ENCODE measurements at regions not wholly inside any gene's neighbourhood (a gene's known extent, or its start where the extent isn't known, plus 50 kb on each side); places are given as distances from the start of the nearest gene placed in this dataset.

DNA sequence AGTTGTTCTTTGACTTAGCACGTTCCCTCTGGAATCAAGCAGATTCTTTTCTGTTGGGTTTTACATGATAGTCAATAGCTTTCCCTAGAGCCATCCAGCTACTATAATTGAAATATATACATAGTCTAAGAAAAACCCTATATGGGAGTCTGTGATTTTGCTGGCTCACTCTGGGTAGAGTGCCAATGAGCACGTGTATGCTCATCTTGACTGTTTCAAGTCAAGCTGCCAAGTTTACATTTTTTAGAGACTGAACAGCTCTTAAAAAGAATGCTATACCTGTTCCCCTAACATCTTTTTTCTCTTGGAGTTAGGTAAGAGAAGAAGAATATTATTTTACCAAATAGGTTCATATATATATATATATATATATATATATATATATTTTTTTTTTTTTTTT lies 182.8 kb upstream of the NRIP1 start:
- DNase-seq, result no peak

GRCh38 chr21:15249285-15249993 lies 184.6 kb upstream of the NRIP1 start:
- DNase-seq, result no peak

- DNase-seq, result no peak
These were observed 185.6 kb upstream of the NRIP1 start for GRCh38 chr21:15250384-15250783.

- no peak for DNase-seq
These were observed 187.6 kb upstream of the NRIP1 start for GRCh38 chr21:15252431-15252830.

DNA sequence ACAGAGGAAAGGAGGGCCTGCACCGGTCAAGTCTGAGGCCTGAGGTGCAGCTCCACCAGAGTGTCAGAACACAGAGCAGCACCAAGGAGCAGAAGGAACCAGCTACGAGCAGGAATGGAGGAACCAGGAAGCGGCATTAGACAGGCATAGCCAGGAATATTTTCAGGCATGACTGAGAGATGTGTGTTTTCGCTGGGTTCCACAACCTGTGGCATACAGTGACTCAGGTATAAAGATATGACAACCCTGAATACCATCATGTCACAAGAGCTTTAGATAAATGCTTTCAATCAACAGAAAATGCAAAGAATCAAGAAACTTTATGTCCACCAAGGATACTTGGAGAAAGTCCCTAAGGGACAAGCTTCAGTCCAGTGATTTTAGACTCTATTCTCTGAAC lies 189.3 kb upstream of the NRIP1 start:
- DNase-seq, result no peak

DNA sequence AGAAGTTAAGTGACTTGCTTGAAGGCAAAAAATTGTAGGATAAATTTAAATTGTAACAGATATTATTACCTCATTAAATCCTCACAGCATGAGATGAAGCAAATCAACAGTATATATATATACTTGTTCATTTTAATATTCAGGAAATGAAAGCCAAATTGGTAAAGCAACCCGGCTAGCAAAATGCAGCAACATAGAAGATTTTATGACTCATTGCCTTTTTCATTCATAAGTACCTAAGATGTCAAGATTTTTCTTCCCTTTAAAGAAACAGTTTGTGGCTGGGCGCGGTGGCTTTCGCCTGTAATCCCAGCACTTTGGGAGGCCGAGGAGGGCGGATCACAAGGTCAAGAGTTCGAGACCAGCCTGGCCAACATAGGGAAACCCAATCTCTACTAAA lies 190.5 kb upstream of the NRIP1 start:
- DNase-seq, result no peak

- DNase-seq, result no peak
These were observed 191.0 kb upstream of the NRIP1 start for GRCh38 chr21:15255763-15256162.

DNA sequence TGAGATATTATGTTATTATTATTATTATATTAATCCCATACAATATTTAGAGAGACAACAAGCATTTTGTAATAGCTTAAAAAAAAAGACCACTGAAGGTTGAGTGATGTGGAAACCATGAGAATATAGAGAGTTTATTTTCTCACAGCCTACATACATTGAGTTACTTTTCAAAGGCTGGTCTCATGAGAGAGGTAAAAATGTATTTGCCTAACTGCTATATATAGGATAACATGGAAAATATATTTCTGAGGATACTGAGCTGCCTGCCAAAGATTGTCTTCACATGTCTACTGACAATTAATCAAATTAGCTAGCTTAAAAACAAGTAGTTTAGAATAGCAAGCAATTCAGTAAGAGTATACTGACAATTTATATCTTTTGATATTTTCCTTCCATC lies 192.2 kb upstream of the NRIP1 start:
- DNase-seq, result no peak

- DNase-seq, result no peak
These were observed 192.8 kb upstream of the NRIP1 start for GRCh38 chr21:15257646-15258045.

DNA sequence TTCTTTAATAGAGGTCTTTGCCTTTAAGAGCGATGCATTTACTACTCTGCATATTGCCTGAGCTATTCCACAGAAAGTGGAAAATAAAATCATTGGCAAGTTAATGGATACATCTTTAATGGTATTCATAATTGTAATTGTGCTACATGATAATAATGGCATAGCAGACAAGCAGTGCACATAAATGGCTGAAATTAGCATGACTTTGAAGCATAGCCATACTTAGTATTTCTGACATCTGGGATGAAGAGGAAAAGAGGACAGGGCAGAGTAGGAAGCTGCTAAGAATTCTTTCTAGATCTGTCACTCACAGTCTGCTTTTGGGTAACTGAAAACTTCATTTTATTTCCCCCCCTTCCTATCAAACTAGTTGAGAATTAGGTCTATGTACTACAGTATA lies 195.0 kb upstream of the NRIP1 start:
- DNase-seq, result no peak

DNA sequence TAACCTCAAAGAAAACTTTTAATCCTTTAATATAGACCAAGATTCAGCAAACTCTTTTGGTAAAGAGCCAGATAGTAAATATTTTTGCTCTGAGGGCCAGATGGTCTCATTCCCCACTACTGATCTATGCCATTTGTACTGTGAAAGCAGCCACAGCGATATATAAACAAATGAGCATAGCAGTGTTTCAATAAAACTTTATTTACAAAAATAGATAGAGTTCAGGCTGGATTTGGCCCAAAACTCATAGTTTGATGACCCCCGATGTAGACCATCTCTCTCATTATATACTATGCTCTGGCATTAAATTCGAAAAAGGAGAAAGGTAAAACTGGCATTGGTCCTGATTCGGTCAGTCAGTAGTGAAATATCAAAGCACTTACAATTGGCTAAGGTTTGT lies 195.8 kb upstream of the NRIP1 start:
- no peak for DNase-seq

DNA sequence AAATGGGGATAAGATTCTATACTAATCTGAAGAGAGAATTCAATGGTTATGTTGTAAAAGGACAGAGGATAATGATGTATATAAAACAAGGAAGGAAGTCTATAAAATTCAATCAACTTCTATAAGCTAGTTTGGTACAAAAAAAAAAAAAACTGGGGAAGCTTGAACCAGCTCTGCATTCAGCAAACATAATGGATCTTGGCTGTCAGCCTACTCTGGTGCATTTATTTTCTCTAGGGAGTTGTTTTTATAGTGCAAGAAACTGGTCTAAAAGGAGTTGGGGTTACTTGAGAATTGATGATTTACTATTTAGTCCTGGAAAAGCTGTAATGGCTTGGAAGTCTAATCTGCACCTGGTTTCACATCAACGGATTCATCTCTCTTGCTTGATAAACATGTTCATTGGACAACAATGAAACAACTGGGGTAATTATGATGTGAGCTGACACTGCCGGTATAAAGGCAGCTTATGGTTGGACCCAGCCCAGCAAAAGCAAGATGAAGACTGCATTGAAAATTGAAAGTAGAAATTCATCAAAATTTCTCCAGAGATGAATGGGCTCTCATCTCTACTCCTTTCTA lies 199.4 kb upstream of the NRIP1 start:
- no peak for DNase-seq

GRCh38 chr21:15272171-15272570 lies 207.4 kb upstream of the NRIP1 start:
- no peak for DNase-seq

- no peak for DNase-seq
These were observed 207.8 kb upstream of the NRIP1 start for GRCh38 chr21:15272591-15272990.

DNA sequence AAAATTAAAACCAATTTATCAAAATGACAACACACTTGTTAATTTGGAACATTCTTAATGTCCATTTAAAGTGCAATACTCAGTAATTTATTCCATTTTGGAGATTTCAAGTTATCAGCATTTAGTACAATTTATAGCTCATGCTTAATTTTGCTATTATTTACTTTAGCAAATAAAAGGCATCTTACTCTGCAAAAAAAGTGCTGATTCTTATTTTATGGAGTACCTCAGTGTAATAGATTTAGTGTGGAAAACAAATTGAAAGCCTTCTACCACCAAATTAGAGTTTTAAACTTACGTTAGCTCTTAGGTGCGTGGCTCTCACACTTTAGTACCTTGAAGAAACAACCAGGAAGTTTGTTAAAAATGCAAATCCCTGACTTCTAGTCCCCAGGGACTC lies 208.4 kb upstream of the NRIP1 start:
- DNase-seq, result no peak

GRCh38 chr21:15274701-15275485 lies 210.1 kb upstream of the NRIP1 start:
- no peak for DNase-seq

- no peak for DNase-seq
These were observed 210.9 kb upstream of the NRIP1 start for GRCh38 chr21:15275615-15276235.

DNA sequence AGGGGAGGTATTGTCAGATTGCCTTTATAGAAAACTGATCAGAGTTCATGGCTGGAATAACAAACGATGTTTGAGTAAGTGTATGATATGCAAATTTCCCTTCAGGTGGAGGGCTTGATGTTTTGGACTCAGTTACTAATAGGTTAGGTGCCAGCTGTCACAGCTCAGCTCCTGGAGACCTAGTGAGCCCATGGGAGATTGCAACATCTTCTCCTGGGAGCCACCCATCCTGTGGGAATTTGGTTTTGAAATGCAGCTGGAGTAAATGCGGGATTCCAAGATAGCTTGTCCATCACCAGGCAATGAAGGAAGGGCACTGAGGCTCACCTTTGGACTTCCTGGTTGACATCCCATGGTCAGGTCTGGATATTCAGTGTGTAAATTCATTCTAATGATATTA lies 211.4 kb upstream of the NRIP1 start:
- DNase-seq, result no peak

DNA sequence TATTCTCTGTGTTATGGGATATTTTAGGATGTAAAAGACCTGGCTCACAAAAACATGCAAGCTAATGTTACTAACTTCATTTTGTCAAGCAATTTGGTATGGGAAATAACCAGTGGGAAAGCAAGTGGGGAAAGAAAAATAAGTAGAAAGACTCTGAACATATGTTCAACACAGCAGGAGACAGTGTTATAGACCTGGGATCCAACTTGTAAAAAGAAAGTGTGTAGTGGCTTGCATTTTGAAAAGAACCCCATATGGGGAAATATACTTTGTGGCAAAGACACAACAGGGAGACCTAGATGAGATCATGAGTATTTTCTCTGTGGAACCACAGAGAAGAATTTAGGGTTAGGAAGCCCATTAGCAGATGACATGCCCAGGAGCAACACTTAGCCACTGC lies 212.7 kb upstream of the NRIP1 start:
- DNase-seq, result no peak

DNA sequence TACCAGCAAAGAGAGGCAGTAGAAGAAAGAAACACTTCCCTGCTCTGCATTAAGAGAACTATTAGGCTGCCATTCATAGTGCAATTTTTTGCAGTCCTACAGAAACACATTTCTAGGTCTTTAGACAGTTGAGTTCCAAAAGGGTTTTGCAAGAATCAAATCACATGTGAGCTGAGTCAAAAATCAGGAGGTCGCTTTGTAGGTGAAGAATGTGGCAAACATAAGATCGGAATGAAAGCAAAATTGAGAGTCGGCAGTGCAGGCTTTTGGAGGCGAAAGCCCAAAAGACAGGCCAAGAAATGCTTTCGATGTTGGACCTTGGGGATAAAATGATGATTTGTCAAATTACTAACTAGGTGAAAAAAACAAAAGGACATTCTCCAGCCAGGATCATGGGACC lies 213.5 kb upstream of the NRIP1 start:
- no peak for DNase-seq

GRCh38 chr21:15278851-15279250 lies 214.1 kb upstream of the NRIP1 start:
- no peak for DNase-seq

DNA sequence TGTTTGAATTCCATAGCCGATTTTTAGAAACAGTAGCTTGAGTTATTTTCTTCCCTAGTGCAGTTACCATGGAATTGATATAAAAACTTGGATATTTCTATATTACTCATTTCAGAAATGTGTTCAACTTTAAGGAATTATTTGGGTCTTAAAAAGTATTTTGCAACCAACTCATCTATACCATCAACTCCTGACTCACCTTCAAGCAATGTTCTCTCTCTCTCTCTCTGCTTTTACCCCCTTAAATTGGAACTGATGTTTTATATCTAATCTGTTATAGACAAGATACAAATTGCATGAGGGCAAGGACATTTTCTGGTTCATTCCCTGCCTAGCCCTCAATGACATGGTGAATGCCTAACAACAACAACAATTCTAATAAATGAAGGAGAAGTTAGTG lies 214.7 kb upstream of the NRIP1 start:
- no peak for DNase-seq

DNA sequence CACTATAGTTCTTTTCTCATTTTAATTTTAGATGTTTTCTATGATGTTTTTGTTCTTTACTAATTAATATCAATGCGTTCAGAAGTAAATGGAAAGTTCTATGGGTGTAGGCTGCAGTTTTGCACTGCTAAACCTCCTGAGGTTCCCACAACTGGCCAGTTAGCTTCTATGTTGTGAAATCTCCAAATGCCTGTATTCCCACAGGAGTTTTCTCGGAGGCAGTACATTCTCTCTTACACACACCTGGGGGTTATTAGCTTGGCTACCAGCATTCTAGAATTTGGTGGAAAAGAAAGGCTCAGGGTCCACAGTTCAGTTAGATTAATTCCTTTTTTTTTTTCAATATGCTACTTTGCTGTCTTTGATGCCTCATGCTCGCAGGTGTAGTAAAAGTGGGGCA lies 216.9 kb upstream of the NRIP1 start:
- DNase-seq, result no peak

- no peak for DNase-seq
These were observed 217.9 kb upstream of the NRIP1 start for GRCh38 chr21:15282665-15283064.

All from T1000 (cell line).